DND-41 (cell line): ENCODE measurements at regions not wholly inside any gene's neighbourhood (a gene's known extent, or its start where the extent isn't known, plus 50 kb on each side); places are given as distances from the start of the nearest gene placed in this dataset.

Experiments
- ATAC-seq: fragments of 200-7000 bp; cut with Tn5 transposase; 3 replicates; pipeline ENCODE4 v1.9.1; 2021; ENCODE audit warnings: low read depth; ENCODE audit not compliant: insufficient read depth
- DNase-seq: peaks from one replicate; pipeline ENCODE4 v3.0.0-alpha.2; 2020
- H2AFZ ChIP-seq: 2 replicates; pipeline ENCODE4 v1.6.0; 2012; ENCODE audit warnings: low read depth, low read length
- H3K27ac ChIP-seq: 2 replicates; pipeline ENCODE4 v1.5.1; 2012; ENCODE audit warnings: low read length, inconsistent platforms
- H3K27me3 ChIP-seq: fragments of 200-600 bp; sonication (generic); 2 replicates; pipeline ENCODE4 v1.6.0; 2012; ENCODE audit warnings: low read length, mild to moderate bottlenecking, inconsistent platforms; ENCODE audit not compliant: insufficient read depth, poor library complexity
- H3K36me3 ChIP-seq: 2 replicates; pipeline ENCODE4 v1.5.1; 2012; ENCODE audit warnings: low read length, inconsistent platforms; ENCODE audit not compliant: insufficient read depth
- H3K4me1 ChIP-seq: 2 replicates; pipeline ENCODE4 v1.5.1; 2012; ENCODE audit warnings: mild to moderate bottlenecking, low read length; ENCODE audit not compliant: insufficient read depth
- H3K4me2 ChIP-seq: 2 replicates; pipeline ENCODE4 v1.6.0; 2012; ENCODE audit warnings: mild to moderate bottlenecking, moderate library complexity, low read length, inconsistent platforms; ENCODE audit not compliant: insufficient read depth
- H3K4me3 ChIP-seq, 2 experiments: fragments of 200-600 bp in 1 of 2; shearing (Covaris generic) in 1 of 2; 2 replicates each; pipeline ENCODE4 v1.5.1; 2012 to 2016; ENCODE audit warnings: inconsistent platforms in 2 of 2, low read length in 2 of 2, mild to moderate bottlenecking in 2 of 2, low read depth in 1 of 2, moderate library complexity in 1 of 2
- H3K79me2 ChIP-seq: 2 replicates; pipeline ENCODE4 v1.6.0; 2012; ENCODE audit warnings: low read length, inconsistent platforms; ENCODE audit not compliant: insufficient read depth
- H3K9ac ChIP-seq: 2 replicates; pipeline ENCODE4 v1.6.0; 2012; ENCODE audit warnings: low read depth, mild to moderate bottlenecking, inconsistent platforms, low read length, moderate library complexity
- H3K9me3 ChIP-seq: 2 replicates; pipeline ENCODE4 v1.5.1; 2012; ENCODE audit warnings: low read length, moderate library complexity, mild to moderate bottlenecking, inconsistent platforms; ENCODE audit not compliant: insufficient read depth, severe bottlenecking
- H4K20me1 ChIP-seq: 2 replicates; pipeline ENCODE4 v1.6.0; 2012; ENCODE audit warnings: low read length; ENCODE audit not compliant: insufficient read depth
- EZH2 ChIP-seq: IDR thresholded peaks from 3 replicates; pipeline ENCODE4 v1.6.1; 2012; ENCODE audit warnings: borderline replicate concordance, low read depth, mild to moderate bottlenecking, moderate library complexity, low read length, inconsistent platforms; ENCODE audit not compliant: severe bottlenecking
- TF ChIP-seq, protein P1 (sequence below): IDR thresholded peaks from 2 replicates; pipeline ENCODE4 v1.5.1; 2012; ENCODE audit warnings: borderline replicate concordance, low read length, moderate library complexity, mild to moderate bottlenecking; ENCODE audit not compliant: poor library complexity, severe bottlenecking; ENCODE audit errors: extremely low read depth

DNA sequence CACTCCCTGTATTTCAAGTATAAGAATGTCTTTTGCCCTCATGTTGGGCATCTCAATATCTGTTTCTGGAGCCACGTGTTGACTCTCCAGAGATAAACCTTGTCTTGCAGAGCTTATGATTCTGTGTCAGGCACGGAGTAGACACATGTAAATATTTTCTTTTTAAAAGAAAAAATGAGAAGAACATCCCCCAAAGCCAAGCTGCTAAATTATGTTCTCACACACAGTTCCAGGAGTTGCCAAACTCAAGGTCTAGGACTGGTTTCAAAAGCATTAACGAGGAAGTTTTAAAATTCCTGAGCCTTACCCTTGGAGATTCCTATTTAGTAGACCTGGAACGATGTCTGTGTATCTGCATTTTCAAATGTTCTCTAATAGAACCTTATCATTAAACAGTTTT, 1228.3 kb upstream of the WWC1 start:
- Histone ChIP-seq H4K20me1 (no peaks in the 10 kb centered on the region), H3K79me2 (no peaks in the 10 kb centered on the region), H2AFZ (no peak overlapping the region), H3K9me3 (no peaks in the 10 kb centered on the region), H3K27ac (no peak overlapping the region), H3K27me3 (no peaks in the 10 kb centered on the region), H3K4me1 (no peaks in the 10 kb centered on the region), H3K9ac (no peak overlapping the region), H3K36me3 (no peaks in the 10 kb centered on the region), H3K4me2 (no peak overlapping the region), H3K4me3 (no peak overlapping the region)
- no peak for TF ChIP-seq EZH2
- TF ChIP-seq, protein P1, sequence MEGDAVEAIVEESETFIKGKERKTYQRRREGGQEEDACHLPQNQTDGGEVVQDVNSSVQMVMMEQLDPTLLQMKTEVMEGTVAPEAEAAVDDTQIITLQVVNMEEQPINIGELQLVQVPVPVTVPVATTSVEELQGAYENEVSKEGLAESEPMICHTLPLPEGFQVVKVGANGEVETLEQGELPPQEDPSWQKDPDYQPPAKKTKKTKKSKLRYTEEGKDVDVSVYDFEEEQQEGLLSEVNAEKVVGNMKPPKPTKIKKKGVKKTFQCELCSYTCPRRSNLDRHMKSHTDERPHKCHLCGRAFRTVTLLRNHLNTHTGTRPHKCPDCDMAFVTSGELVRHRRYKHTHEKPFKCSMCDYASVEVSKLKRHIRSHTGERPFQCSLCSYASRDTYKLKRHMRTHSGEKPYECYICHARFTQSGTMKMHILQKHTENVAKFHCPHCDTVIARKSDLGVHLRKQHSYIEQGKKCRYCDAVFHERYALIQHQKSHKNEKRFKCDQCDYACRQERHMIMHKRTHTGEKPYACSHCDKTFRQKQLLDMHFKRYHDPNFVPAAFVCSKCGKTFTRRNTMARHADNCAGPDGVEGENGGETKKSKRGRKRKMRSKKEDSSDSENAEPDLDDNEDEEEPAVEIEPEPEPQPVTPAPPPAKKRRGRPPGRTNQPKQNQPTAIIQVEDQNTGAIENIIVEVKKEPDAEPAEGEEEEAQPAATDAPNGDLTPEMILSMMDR: no peak
- ATAC-seq (no peak), DNase-seq (no peak)

DNA sequence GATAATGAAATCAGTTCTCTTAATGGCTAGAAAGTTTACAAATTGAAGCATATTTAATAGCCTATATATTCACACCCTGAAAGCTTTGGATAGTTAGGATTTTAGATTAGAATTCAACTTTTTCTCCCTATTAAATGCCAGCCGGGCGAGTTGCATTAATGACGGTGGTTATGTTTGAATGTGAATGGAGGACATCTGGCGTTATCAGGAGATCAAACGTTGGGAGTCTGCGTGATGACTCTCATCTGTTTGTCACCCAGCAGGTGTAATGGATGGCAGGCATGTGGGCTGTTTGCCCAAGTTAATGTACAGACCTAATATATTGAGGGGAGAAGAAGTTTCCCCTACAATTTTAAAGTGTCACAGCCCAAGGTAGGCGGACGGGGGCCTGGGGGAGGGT, 1227.7 kb upstream of the WWC1 start:
- Histone ChIP-seq H3K9me3 (no peaks in the 10 kb centered on the region), H3K79me2 (no peaks in the 10 kb centered on the region), H3K36me3 (no peaks in the 10 kb centered on the region), H3K27ac (no peak overlapping the region), H3K4me3 (no peak overlapping the region), H3K4me2 (no peak overlapping the region), H2AFZ (no peak overlapping the region), H3K27me3 (no peaks in the 10 kb centered on the region), H3K4me1 (no peaks in the 10 kb centered on the region), H4K20me1 (no peaks in the 10 kb centered on the region), H3K9ac (no peak overlapping the region)
- DNase-seq: no peak
- TF ChIP-seq, protein P1: no peak
- no peak for TF ChIP-seq EZH2
- no peak for ATAC-seq

DNA sequence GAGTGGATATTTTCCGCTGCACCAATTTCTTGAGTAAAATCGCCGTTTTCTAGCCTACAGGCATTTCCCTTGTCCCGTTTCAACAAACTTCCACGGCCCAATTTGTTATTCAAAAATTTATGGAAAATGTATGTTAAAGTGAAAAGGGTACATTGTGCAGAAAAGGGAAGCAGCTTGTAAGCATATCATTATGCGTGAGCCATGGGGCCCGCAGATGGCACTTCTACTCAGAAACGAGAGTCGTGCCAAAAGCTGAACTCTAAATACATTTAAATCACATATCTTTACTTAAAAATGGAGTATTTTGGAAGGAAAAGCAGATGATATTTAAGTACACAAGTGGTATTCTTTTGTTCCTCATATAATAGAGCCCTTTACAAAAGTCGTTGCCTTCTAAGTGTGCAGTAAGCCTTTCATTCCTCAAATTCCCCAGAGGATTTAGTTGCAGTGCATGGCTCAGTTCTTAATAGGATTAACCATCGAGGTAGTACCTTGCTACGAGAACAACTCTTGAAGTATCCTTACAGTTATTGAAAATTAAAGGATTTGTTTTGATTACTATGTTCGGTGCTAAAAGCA, 1227.2 kb upstream of the WWC1 start:
- no peak for ATAC-seq
- Histone ChIP-seq H3K79me2 (no peaks in the 10 kb centered on the region), H3K36me3 (no peaks in the 10 kb centered on the region), H3K9me3 (no peaks in the 10 kb centered on the region), H3K4me3 (no peak overlapping the region), H2AFZ (no peak overlapping the region), H4K20me1 (no peaks in the 10 kb centered on the region), H3K4me2 (no peak overlapping the region), H3K9ac (no peak overlapping the region), H3K4me1 (no peaks in the 10 kb centered on the region), H3K27me3 (no peaks in the 10 kb centered on the region), H3K27ac (no peak overlapping the region)
- TF ChIP-seq, protein P1: no peak
- no peak for TF ChIP-seq EZH2
- DNase-seq: no peak

DNA sequence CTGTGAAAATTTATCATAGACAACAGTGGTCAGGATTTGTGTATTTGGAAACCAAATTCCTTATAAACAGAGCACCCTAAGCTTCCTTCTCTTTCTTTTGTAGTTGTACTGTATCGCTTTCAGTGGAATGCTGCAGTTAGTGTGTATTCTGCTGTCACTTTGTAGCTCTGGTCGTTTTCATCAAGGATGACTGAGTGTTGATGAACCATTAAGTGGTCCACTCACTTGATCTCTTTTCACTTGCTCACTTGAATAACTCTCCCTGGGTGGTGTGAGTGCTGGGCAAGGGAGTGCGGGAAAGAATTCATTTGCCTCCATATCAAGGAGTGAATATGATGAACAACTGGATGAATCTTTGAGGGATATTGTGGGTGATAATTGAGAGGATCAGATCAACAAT, 1225.7 kb upstream of the WWC1 start:
- no peaks in the 10 kb centered on the region for H3K27me3 ChIP-seq

More for the DNA sequence above, 1225.7 kb upstream of the WWC1 start:
- H3K9me3 ChIP-seq: no peaks in the 10 kb centered on the region
- DNase-seq (no peak), ATAC-seq (no peak)
- no peak overlapping the region for H3K4me3 ChIP-seq
- H3K79me2 ChIP-seq: no peaks in the 10 kb centered on the region
- no peak overlapping the region for H3K9ac ChIP-seq
- H4K20me1 ChIP-seq: no peaks in the 10 kb centered on the region
- no peak overlapping the region; the same call in 1 of the 2 replicates for H2AFZ ChIP-seq
- no peak overlapping the region for H3K4me2 ChIP-seq
- TF ChIP-seq, protein P1: no peak
- TF ChIP-seq EZH2: no peak
- H3K27ac ChIP-seq: no peak overlapping the region
- no peaks in the 10 kb centered on the region for H3K4me1 ChIP-seq
- no peaks in the 10 kb centered on the region for H3K36me3 ChIP-seq
